Esophagus squamous epithelium (tissue), 5 donors: ENCODE measurements at regions not wholly inside any gene's neighbourhood (a gene's known extent, or its start where the extent isn't known, plus 50 kb on each side); places are given as distances from the start of the nearest gene placed in this dataset.

Source experiments
- DNase-seq: peaks from one replicate; lab custom pipeline; 2025; lab: John Stamatoyannopoulos, UW
- H3K27ac ChIP-seq, 4 donors: fragments of 200-600 bp; sonication (generic); one replicate each; pipeline ENCODE4 v1.5.1; 2016 to 2019; ENCODE audit warnings: mild to moderate bottlenecking in 1 of 4
- H3K27me3 ChIP-seq, 4 donors: fragments of 200-600 bp; sonication (generic); 1 replicate in 3 of 4; 2 replicates in 1 of 4; pipeline versions ENCODE4 v1.5.1 to v1.6.0; 2017 to 2021; ENCODE audit warnings: antibody characterized with exemption in 1 of 4
- H3K36me3 ChIP-seq, 3 donors: fragments of 200-600 bp; sonication (generic); one replicate each; pipeline ENCODE4 v1.5.1; 2016 to 2019
- H3K4me1 ChIP-seq, 3 donors: fragments of 200-600 bp; sonication (generic); one replicate each; pipeline ENCODE4 v1.5.1; 2017 to 2019
- H3K4me3 ChIP-seq, 4 donors: fragments of 200-600 bp; sonication (generic); 1 replicate in 3 of 4; 2 replicates in 1 of 4; pipeline ENCODE4 v1.5.1; 2016 to 2019; ENCODE audit warnings: mild to moderate bottlenecking in 2 of 4, moderate library complexity in 1 of 4
- H3K9me3 ChIP-seq, 3 donors: fragments of 200-600 bp; sonication (generic); one replicate each; pipeline ENCODE4 v1.5.1; 2016 to 2019
- CTCF ChIP-seq, 6 experiments: fragments of 450-650 bp in 4 of 6; fragments of 200-600 bp in 2 of 6; sonication (generic) in 2 of 6; IDR thresholded peaks; one replicate each; pipeline ENCODE4 v1.5.1; 2016 to 2019; ENCODE audit warnings: antibody characterized with exemption in 6 of 6, mild to moderate bottlenecking in 4 of 6, moderate library complexity in 4 of 6
- POLR2A ChIP-seq, 4 donors: fragments of 450-650 bp; IDR thresholded peaks; one replicate each; pipeline ENCODE4 v1.6.1; 2017; ENCODE audit warnings: antibody characterized with exemption in 4 of 4, mild to moderate bottlenecking in 4 of 4, moderate library complexity in 3 of 4
- WGBS, 2 donors: methylation state at CpG; one replicate each; pipeline ENCODE4 v1.1.5; 2018; 5-methylcytosine and 5-hydroxymethylcytosine counted together
- intact Hi-C: fragments of 100-400 bp; cut with DNase I; formaldehyde crosslinking; loops from one replicate; pipeline ENCODE4 v1.15.0; 2022
- donor health status: DM: yes; HTN: yes; CAD: no.

DNA sequence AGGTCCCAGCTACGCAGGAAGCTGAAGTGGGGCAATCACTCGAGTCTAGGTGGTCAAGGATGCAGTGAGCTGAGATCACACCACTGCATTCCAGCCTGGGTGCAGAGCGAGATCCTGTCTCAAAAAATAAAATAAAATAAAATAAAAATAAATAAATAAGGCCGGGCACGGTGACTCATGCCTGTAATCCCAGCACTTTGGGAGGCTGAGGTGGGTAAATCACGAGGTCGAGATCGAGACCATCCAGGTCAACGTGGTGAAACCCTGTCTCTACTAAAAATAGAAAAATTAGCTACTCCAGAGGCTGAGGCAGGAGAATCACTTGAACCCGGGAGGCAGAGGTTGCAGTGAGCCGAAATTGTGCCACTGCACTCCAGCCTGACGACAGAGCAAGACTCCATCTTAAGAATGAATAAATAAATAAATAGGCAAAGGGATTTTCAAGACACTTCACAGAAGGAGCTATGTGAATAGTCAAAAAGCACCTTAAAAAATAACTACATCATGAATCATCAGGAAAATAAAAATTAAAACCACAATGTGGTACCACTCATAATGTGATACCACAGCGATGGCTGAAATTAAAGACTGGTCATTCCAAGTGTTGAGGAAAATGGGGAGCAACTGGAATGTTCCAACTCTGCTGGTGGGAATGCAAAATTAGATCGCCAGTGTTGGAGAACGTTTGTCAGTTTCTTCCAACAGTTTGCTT lies 92.9 kb upstream of the TBX3 start:
- H3K36me3 ChIP-seq: no peaks in the 10 kb centered on the region
- no peak for DNase-seq
- TF ChIP-seq CTCF (IDR thresholded peaks at IDR 0.05): no peak
- H3K4me1 ChIP-seq: no peaks in the 10 kb centered on the region
- no peak overlapping the region for H3K4me3 ChIP-seq
- 69 to 70% methylated on average over 15 of the region's 15 CpGs for WGBS, 2 donors
- no peaks in the 10 kb centered on the region for H3K9me3 ChIP-seq
- no peak overlapping the region for H3K27ac ChIP-seq
- no peaks in the 10 kb centered on the region for H3K27me3 ChIP-seq
- intact Hi-C loops: no loop called here

DNA sequence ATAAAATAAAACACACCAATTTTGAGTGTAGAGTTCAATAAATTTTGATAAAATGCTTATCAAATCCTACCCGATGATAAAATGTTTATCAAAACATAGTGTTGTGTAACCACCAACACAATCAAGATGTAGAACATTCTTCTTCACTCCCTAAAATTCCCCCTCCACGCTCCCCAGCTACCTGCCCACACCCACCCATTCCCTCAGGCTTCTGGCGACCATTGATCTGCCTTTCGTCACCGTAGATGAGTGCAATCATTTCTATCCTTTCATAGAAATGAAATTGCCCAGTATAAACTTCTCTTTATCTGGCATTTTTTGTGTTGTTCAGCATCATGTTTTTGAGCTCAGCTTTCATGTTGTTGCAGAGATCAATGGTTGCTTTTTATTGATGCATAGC lies 90.7 kb upstream of the TBX3 start:
- WGBS, 2 donors: 87 to 90% methylated on average over 5 of the region's 5 CpGs
- intact Hi-C loops: no loop called here

GRCh38 chr12:114774197-114774596 lies 90.2 kb upstream of the TBX3 start:
- Histone ChIP-seq H3K27ac (no peak overlapping the region), H3K27me3 (no peaks in the 10 kb centered on the region), H3K9me3 (no peaks in the 10 kb centered on the region), H3K4me3 (no peak overlapping the region), H3K36me3 (no peaks in the 10 kb centered on the region), H3K4me1 (no peaks in the 10 kb centered on the region)
- no peak for DNase-seq
- TF ChIP-seq POLR2A (IDR thresholded peaks at IDR 0.05) (no peak), CTCF (IDR thresholded peaks at IDR 0.05) (no peak)
- 86 to 90% methylated on average over 11 of the region's 11 CpGs for WGBS, 2 donors
- intact Hi-C loops: no loop called here

More for the DNA sequence above, 90.7 kb upstream of the TBX3 start:
- H3K27me3 ChIP-seq: no peaks in the 10 kb centered on the region
- H3K27ac ChIP-seq: no peak overlapping the region
- no peaks in the 10 kb centered on the region for H3K36me3 ChIP-seq
- no peaks in the 10 kb centered on the region for H3K9me3 ChIP-seq
- H3K4me1 ChIP-seq: no peaks in the 10 kb centered on the region
- no peak for DNase-seq
- TF ChIP-seq CTCF (IDR thresholded peaks at IDR 0.05) (no peak), POLR2A (IDR thresholded peaks at IDR 0.05) (no peak)
- no peak overlapping the region for H3K4me3 ChIP-seq

DNA sequence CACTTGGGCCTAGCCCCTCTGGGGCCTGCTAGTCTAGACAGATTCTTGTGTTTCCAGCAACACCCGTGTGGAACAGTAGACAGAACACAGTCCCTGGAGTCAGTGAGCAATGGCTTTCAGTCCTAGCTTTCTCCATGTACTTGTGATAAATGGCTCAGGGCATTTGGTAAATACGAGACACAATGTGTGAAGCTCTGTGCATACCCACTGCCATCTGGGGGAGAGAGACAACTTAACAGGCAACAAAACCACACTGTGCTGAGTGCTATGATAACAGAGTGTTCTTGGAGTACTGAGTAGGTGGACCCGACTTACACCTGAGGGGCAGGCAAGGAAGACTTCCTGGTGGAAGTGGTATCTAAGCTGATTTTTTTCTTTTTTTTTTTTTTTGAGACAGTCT lies 86.3 kb upstream of the TBX3 start:
- Histone ChIP-seq H3K9me3 (no peaks in the 10 kb centered on the region), H3K36me3 (no peaks in the 10 kb centered on the region), H3K4me1 (no peaks in the 10 kb centered on the region), H3K27me3 (no peaks in the 10 kb centered on the region), H3K4me3 (no peak overlapping the region), H3K27ac (no peak overlapping the region)
- 71 to 82% methylated on average over 3 of the region's 3 CpGs for WGBS, 2 donors
- TF ChIP-seq CTCF (IDR thresholded peaks at IDR 0.05) (no peak), POLR2A (IDR thresholded peaks at IDR 0.05) (no peak)
- intact Hi-C loops: no loop called here
- DNase-seq: no peak

DNA sequence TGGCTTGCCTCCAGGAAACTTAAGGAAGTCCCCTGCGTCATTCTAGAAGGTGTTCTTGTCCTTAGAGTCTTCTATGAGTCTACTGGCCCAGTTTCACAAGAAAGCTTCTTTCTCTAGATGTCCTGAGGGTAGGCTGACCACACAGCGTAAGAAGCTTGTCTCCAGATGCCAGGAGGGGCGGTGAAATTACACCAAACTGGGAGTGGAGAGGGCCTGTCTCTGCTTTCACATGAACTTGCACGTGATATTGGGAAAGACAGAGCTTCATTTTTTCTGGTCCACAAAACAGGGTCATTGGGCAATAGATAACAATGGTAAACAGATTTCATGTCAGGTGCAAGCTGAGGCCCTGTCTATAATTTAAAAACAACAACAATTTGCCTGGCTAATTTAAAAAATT lies 85.7 kb upstream of the TBX3 start:
- TF ChIP-seq CTCF (IDR thresholded peaks at IDR 0.05) (no peak), POLR2A (IDR thresholded peaks at IDR 0.05) (no peak)
- intact Hi-C loops: no loop called here
- H3K27me3 ChIP-seq: no peaks in the 10 kb centered on the region
- no peak for DNase-seq
- no peaks in the 10 kb centered on the region for H3K9me3 ChIP-seq
- H3K4me1 ChIP-seq: no peaks in the 10 kb centered on the region
- no peak overlapping the region for H3K4me3 ChIP-seq
- no peaks in the 10 kb centered on the region for H3K36me3 ChIP-seq
- 88 to 94% methylated on average over 3 of the region's 4 CpGs for WGBS, 2 donors
- no peak overlapping the region for H3K27ac ChIP-seq
